HEK293 (cell line): ENCODE measurements at regions not wholly inside any gene's neighbourhood (a gene's known extent, or its start where the extent isn't known, plus 50 kb on each side); places are given as distances from the start of the nearest gene placed in this dataset.

Experiments used
- ZNF157 ChIP-seq: fragments of 450-650 bp; formaldehyde crosslinking; IDR thresholded peaks from 2 replicates; pipeline ENCODE4 v1.5.1; 2016; ENCODE audit warnings: missing biosample characterization, missing genetic modification characterization
- TF ChIP-seq, protein P1 (sequence below): fragments of 450-650 bp; formaldehyde crosslinking; IDR thresholded peaks from 2 replicates; pipeline ENCODE4 v1.5.1; 2016; ENCODE audit warnings: missing biosample characterization, missing genetic modification characterization

DNA sequence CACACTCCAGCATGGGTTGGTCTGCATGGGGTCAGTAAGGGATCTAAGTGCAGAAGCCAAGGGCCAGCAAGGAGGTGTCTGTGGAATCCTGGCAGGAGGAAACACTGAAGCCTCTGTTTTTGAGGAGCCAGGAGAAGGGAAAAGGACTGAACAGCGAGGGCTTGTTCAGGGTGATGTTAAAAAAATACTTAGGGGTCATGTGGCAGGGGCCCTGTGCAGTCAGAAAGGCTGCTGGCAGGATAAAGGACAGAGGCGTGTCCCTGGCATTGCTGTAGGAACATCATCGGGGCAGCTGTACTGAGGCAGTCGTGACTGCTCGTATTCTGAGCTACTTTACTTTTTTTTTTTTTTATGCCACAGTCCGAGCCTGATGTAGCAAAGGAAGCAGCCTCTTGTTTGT lies 127.1 kb upstream of the ZFP64 start:
- TF ChIP-seq, protein P1, sequence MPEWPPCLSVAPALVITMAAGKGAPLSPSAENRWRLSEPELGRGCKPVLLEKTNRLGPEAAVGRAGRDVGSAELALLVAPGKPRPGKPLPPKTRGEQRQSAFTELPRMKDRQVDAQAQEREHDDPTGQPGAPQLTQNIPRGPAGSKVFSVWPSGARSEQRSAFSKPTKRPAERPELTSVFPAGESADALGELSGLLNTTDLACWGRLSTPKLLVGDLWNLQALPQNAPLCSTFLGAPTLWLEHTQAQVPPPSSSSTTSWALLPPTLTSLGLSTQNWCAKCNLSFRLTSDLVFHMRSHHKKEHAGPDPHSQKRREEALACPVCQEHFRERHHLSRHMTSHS, result no peak
- TF ChIP-seq ZNF157 (tag by site-specific recombination), result no peak
